ENCODE measurements at regions not wholly inside any gene's neighbourhood (a gene's known extent, or its start where the extent isn't known, plus 50 kb on each side); places are given as distances from the start of the nearest gene placed in this dataset.

GRCh38 chr12:111067498-111067897, 147.1 kb upstream of the MYL2 start:
- no peak for TF ChIP-seq CTCF (IDR thresholded peaks at IDR 0.05; ENCODE audit: borderline replicate concordance)
- Histone ChIP-seq H3K27me3 (ENCODE audit: low read depth) (peaks cover 23% of the 10 kb centered on the region), H3K4me1 (peaks cover 12% of the 10 kb centered on the region), H3K9me3 (replicated peaks) (peaks cover 9% of the 10 kb centered on the region), H3K4me3 (no peak overlapping the region), H3K27ac (replicated peaks) (no peak overlapping the region), H3K36me3 (no peaks in the 10 kb centered on the region)
- intact Hi-C loops (cut with micrococcal nuclease) = no loop called here
- no peak for DNase-seq

GRCh38 chr12:111066744-111067437, 146.5 kb upstream of the MYL2 start:
- intact Hi-C loops (cut with micrococcal nuclease) = no loop called here
- Histone ChIP-seq H3K4me3 (no peak overlapping the region), H3K27me3 (ENCODE audit: low read depth) (peaks cover 20% of the 10 kb centered on the region), H3K27ac (replicated peaks) (no peak overlapping the region), H3K9me3 (replicated peaks) (peaks cover 3% of the 10 kb centered on the region), H3K36me3 (no peaks in the 10 kb centered on the region), H3K4me1 (peaks cover 12% of the 10 kb centered on the region)
- TF ChIP-seq CTCF (IDR thresholded peaks at IDR 0.05; ENCODE audit: borderline replicate concordance) = no peak
- no peak for DNase-seq

GRCh38 chr12:111064982-111065381, 144.6 kb upstream of the MYL2 start:
- H3K9me3 ChIP-seq (replicated peaks) = no peaks in the 10 kb centered on the region
- peaks cover 19% of the 10 kb centered on the region for H3K27me3 ChIP-seq (ENCODE audit: low read depth)
- intact Hi-C loops (cut with micrococcal nuclease) = no loop called here
- no peak for DNase-seq
- H3K4me3 ChIP-seq = no peak overlapping the region
- H3K4me1 ChIP-seq = peaks cover 12% of the 10 kb centered on the region
- TF ChIP-seq CTCF (IDR thresholded peaks at IDR 0.05; ENCODE audit: borderline replicate concordance) = no peak
- no peak overlapping the region for H3K27ac ChIP-seq (replicated peaks)
- H3K36me3 ChIP-seq = no peaks in the 10 kb centered on the region

GRCh38 chr12:111064154-111064553, 143.8 kb upstream of the MYL2 start:
- H3K36me3 ChIP-seq = no peaks in the 10 kb centered on the region
- intact Hi-C loops (cut with micrococcal nuclease) = no loop called here
- DNase-seq = no peak
- peaks cover 10% of the 10 kb centered on the region for H3K27me3 ChIP-seq (ENCODE audit: low read depth)
- H3K4me3 ChIP-seq = no peak overlapping the region
- H3K9me3 ChIP-seq (replicated peaks) = no peaks in the 10 kb centered on the region
- H3K4me1 ChIP-seq = peaks cover 12% of the 10 kb centered on the region
- no peak overlapping the region for H3K27ac ChIP-seq (replicated peaks)
- TF ChIP-seq CTCF (IDR thresholded peaks at IDR 0.05; ENCODE audit: borderline replicate concordance) = no peak

- H3K4me3 ChIP-seq = no peak overlapping the region
- H3K36me3 ChIP-seq = no peaks in the 10 kb centered on the region
- DNase-seq = no peak
- H3K27ac ChIP-seq (replicated peaks) = no peak overlapping the region
- peaks cover 6% of the 10 kb centered on the region for H3K27me3 ChIP-seq (ENCODE audit: low read depth)
- peaks cover 11% of the 10 kb centered on the region for H3K4me1 ChIP-seq
- intact Hi-C loops (cut with micrococcal nuclease) = no loop called here
- no peak for TF ChIP-seq CTCF (IDR thresholded peaks at IDR 0.05; ENCODE audit: borderline replicate concordance)
- H3K9me3 ChIP-seq (replicated peaks) = no peaks in the 10 kb centered on the region
Measured at GRCh38 chr12:111063295-111064026, 143.1 kb upstream of the MYL2 start.

All from left ventricle myocardium inferior (tissue), 1 donor.